Panc1 (cell line): ENCODE measurements at regions not wholly inside any gene's neighbourhood (a gene's known extent, or its start where the extent isn't known, plus 50 kb on each side); places are given as distances from the start of the nearest gene placed in this dataset.

Experiments
- ATAC-seq: fragments of 200-7000 bp; cut with Tn5 transposase; 2 replicates; pipeline ENCODE4 v1.9.1; 2020; ENCODE audit warnings: mild to moderate bottlenecking, moderate library complexity
- BruUV-seq: library from RNA; stranded (reverse); fragments of 400-500 nt; replicated peaks from 2 replicates; lab custom pipeline; 2021; lab: Mats Ljungman, UMichigan
- CTCF ChIA-PET: fragments of 300-600 bp; sonication (Branson Sonifier 250); formaldehyde crosslinking; loops from one replicate; lab custom pipeline; 2022; ENCODE audit warnings: antibody characterized with exemption; lab: Charles Lee
- POLR2A ChIA-PET: fragments of 300-600 bp; sonication (Branson Sonifier 250); formaldehyde crosslinking; loops from one replicate; lab custom pipeline; 2022; ENCODE audit warnings: antibody characterized with exemption; lab: Charles Lee
- DNase-seq: peaks from one replicate; pipeline ENCODE4 v3.0.0-alpha.2; 2010; ENCODE audit warnings: low read depth, low spot score
- H3K27ac ChIP-seq: 2 replicates; pipeline ENCODE4 v1.5.1; 2011; ENCODE audit warnings: mild to moderate bottlenecking, low read length, inconsistent platforms
- H3K27me3 ChIP-seq: fragments of 200-500 bp; sonication (Bioruptor generic); 2 replicates; pipeline ENCODE4 v1.6.0; 2014; ENCODE audit warnings: low read length, inconsistent platforms; ENCODE audit not compliant: control insufficient read depth, insufficient read depth
- H3K36me3 ChIP-seq: fragments of 200-500 bp; sonication (Bioruptor generic); 2 replicates; pipeline ENCODE4 v1.5.1; 2014; ENCODE audit warnings: inconsistent platforms, mild to moderate bottlenecking, low read length, moderate library complexity; ENCODE audit not compliant: control insufficient read depth, insufficient read depth
- H3K4me1 ChIP-seq: 2 replicates; pipeline ENCODE4 v1.5.1; 2011; ENCODE audit warnings: inconsistent platforms, mild to moderate bottlenecking, low read length, moderate library complexity; ENCODE audit not compliant: control insufficient read depth, insufficient read depth
- H3K4me3 ChIP-seq, 2 experiments: 2 replicates each; pipeline ENCODE4 v1.5.1; 2011 to 2012; ENCODE audit warnings: low read depth in 2 of 2, low read length in 2 of 2, mild to moderate bottlenecking in 2 of 2, inconsistent platforms in 1 of 2, moderate library complexity in 1 of 2
- H3K9me3 ChIP-seq: fragments of 200-500 bp; sonication (Bioruptor generic); 2 replicates; pipeline ENCODE4 v1.5.1; 2014; ENCODE audit warnings: low read depth, mild to moderate bottlenecking, inconsistent platforms, low read length, moderate library complexity; ENCODE audit not compliant: control insufficient read depth, insufficient read depth
- POLR2AphosphoS5 ChIP-seq: IDR thresholded peaks from 2 replicates; pipeline ENCODE4 v1.6.1; 2012; ENCODE audit warnings: mild to moderate bottlenecking, low read depth, low read length, moderate library complexity
- SIN3A ChIP-seq: IDR thresholded peaks from 2 replicates; pipeline ENCODE4 v1.6.1; 2012; ENCODE audit warnings: low read depth, mild to moderate bottlenecking, low read length, moderate library complexity, borderline replicate concordance; ENCODE audit not compliant: insufficient read depth
- TCF7L2 ChIP-seq: IDR thresholded peaks from 2 replicates; pipeline ENCODE4 v1.6.1; 2011; ENCODE audit warnings: mild to moderate bottlenecking, low read depth, low read length, inconsistent platforms
- in situ Hi-C: cut with HindIII; loops from 2 replicates; pipeline ENCODE4 v1.10.0; 2016; ENCODE audit warnings: low sequenced_read_pairs, low pct_unique_long_range_greater_than_20kb
- intact Hi-C: fragments of 100-400 bp; cut with micrococcal nuclease; formaldehyde crosslinking; loops from one replicate; pipeline ENCODE4 v1.10.0; 2022; ENCODE audit not compliant: unreplicated experiment
- TF ChIP-seq, protein P1 (sequence below): fragments of 450-650 bp; IDR thresholded peaks from 2 replicates; pipeline ENCODE4 v1.5.1; 2017; ENCODE audit warnings: mild to moderate bottlenecking
- TF ChIP-seq, protein P2 (sequence below), 2 experiments: IDR thresholded peaks; 2 replicates each; pipeline ENCODE4 v1.6.1; 2011 to 2012; ENCODE audit warnings: low read depth in 2 of 2, control low read depth in 1 of 2, low read length in 1 of 2, mild to moderate bottlenecking in 1 of 2, moderate library complexity in 1 of 2; ENCODE audit not compliant: insufficient read depth in 1 of 2

DNA sequence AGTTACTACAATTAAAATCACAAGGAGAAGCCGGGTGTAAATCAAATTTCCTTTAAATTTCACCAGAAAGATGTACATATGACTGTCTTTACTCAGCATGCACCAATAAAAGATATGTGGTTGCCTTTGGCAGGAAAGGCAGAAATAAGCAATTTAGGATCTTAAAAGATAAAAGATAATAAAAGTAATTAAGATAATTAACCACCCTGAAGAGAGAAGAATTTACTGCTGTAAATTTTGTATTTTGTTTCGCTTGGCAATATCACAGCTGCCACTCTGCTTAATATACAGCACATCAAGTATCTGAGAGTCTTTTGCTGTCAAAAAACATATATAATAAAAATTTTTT is 411.9 kb downstream of the MN1 start:
- no peaks in the 10 kb centered on the region for H3K36me3 ChIP-seq
- in situ Hi-C loops (no loop called here), intact Hi-C loops (no loop called here)
- CTCF ChIA-PET: no interaction called here
- H3K9me3 ChIP-seq: no peaks in the 10 kb centered on the region
- ATAC-seq (no peak), DNase-seq (no peak)
- H3K27ac ChIP-seq: no peak overlapping the region
- BruUV-seq: no TSS peak
- H3K4me3 ChIP-seq: no peak overlapping the region
- H3K27me3 ChIP-seq: no peaks in the 10 kb centered on the region; the same call in 1 of the 2 replicates
- H3K4me1 ChIP-seq: no peaks in the 10 kb centered on the region
- TF ChIP-seq TCF7L2: no peak
- TF ChIP-seq POLR2AphosphoS5: no peak
- TF ChIP-seq, protein P1, sequence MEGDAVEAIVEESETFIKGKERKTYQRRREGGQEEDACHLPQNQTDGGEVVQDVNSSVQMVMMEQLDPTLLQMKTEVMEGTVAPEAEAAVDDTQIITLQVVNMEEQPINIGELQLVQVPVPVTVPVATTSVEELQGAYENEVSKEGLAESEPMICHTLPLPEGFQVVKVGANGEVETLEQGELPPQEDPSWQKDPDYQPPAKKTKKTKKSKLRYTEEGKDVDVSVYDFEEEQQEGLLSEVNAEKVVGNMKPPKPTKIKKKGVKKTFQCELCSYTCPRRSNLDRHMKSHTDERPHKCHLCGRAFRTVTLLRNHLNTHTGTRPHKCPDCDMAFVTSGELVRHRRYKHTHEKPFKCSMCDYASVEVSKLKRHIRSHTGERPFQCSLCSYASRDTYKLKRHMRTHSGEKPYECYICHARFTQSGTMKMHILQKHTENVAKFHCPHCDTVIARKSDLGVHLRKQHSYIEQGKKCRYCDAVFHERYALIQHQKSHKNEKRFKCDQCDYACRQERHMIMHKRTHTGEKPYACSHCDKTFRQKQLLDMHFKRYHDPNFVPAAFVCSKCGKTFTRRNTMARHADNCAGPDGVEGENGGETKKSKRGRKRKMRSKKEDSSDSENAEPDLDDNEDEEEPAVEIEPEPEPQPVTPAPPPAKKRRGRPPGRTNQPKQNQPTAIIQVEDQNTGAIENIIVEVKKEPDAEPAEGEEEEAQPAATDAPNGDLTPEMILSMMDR: no peak
- TF ChIP-seq, protein P2, sequence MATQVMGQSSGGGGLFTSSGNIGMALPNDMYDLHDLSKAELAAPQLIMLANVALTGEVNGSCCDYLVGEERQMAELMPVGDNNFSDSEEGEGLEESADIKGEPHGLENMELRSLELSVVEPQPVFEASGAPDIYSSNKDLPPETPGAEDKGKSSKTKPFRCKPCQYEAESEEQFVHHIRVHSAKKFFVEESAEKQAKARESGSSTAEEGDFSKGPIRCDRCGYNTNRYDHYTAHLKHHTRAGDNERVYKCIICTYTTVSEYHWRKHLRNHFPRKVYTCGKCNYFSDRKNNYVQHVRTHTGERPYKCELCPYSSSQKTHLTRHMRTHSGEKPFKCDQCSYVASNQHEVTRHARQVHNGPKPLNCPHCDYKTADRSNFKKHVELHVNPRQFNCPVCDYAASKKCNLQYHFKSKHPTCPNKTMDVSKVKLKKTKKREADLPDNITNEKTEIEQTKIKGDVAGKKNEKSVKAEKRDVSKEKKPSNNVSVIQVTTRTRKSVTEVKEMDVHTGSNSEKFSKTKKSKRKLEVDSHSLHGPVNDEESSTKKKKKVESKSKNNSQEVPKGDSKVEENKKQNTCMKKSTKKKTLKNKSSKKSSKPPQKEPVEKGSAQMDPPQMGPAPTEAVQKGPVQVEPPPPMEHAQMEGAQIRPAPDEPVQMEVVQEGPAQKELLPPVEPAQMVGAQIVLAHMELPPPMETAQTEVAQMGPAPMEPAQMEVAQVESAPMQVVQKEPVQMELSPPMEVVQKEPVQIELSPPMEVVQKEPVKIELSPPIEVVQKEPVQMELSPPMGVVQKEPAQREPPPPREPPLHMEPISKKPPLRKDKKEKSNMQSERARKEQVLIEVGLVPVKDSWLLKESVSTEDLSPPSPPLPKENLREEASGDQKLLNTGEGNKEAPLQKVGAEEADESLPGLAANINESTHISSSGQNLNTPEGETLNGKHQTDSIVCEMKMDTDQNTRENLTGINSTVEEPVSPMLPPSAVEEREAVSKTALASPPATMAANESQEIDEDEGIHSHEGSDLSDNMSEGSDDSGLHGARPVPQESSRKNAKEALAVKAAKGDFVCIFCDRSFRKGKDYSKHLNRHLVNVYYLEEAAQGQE (IDR thresholded peaks at IDR 0.05; ENCODE audit: insufficient read depth in 1 of 2, low read depth in 2 of 2, low read length in 1 of 2): no peak
- no peak for TF ChIP-seq SIN3A
- POLR2A ChIA-PET: no interaction called here

DNA sequence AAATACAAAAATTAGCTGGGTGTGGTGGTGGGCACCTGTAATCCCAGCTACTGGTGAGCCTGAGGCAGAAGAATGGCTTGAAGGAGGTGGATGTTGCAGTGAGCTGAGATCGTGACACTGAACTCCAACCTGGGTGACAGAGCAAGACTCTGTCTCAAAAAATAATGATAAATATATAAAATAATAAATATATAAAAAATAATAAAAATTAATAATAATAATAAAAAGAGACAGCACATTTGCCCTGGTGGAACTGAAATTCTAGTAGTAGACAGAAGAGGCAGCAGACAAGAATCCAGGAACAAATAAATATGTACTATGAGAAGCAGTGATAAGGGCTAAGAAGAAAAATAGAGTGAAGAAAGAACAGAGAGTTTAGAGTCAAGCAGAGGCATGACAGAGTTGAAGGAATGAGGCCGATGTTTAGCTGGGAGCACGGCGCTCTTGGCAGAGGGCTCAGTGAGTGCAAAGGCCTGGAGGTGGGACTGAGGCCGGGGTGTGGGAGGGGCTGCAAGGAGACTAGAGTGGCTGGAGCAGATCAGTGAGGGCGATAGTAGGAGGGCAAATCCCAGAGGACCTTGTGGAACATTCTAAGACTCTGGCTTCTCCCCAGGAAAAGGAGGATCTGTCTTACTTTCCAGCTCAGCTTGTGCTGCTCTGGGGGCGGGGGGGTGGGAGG is 410.3 kb downstream of the MN1 start:
- BruUV-seq: no TSS peak
- Histone ChIP-seq H3K9me3 (no peaks in the 10 kb centered on the region), H3K36me3 (no peaks in the 10 kb centered on the region), H3K4me3 (no peak overlapping the region), H3K27me3 (no peaks in the 10 kb centered on the region; the same call in 1 of the 2 replicates), H3K27ac (no peak overlapping the region), H3K4me1 (no peaks in the 10 kb centered on the region)
- intact Hi-C loops (no loop called here), in situ Hi-C loops (no loop called here)
- DNase-seq (no peak), ATAC-seq (no peak)
- TF ChIP-seq TCF7L2: no peak
- TF ChIP-seq, protein P2 (IDR thresholded peaks at IDR 0.05; ENCODE audit: insufficient read depth in 1 of 2, low read depth in 2 of 2, low read length in 1 of 2): no peak
- TF ChIP-seq SIN3A: no peak
- TF ChIP-seq, protein P1: no peak
- ChIA-PET POLR2A (no interaction called here), CTCF (no interaction called here)
